Lung (tissue), 11 donors: ENCODE measurements at regions not wholly inside any gene's neighbourhood (a gene's known extent, or its start where the extent isn't known, plus 50 kb on each side); places are given as distances from the start of the nearest gene placed in this dataset.

Experiments used
- ATAC-seq: fragments of 200-7000 bp; cut with Tn5 transposase; one replicate; pipeline ENCODE4 v1.9.1; 2020; ENCODE audit warnings: moderate number of reproducible peaks; ENCODE audit not compliant: insufficient read depth, low FRiP score
- DNase-seq, 3 donors: peaks; one replicate each; pipeline ENCODE4 v3.0.0-alpha.2; 2013 to 2017
- H3K27ac ChIP-seq, 2 donors: one replicate each; pipeline ENCODE4 v1.5.1; 2013; ENCODE audit warnings: mild to moderate bottlenecking in 2 of 2, moderate library complexity in 2 of 2, control low read depth in 1 of 2, inconsistent platforms in 1 of 2, low read depth in 1 of 2, low read length in 1 of 2
- H3K27me3 ChIP-seq, 3 donors: one replicate each; pipeline ENCODE4 v1.5.1; 2013; ENCODE audit warnings: low read length in 2 of 3; ENCODE audit not compliant: control insufficient read depth in 3 of 3, insufficient read depth in 3 of 3
- H3K36me3 ChIP-seq, 4 donors: one replicate each; pipeline ENCODE4 v1.5.1; 2013; ENCODE audit warnings: low read length in 4 of 4, mild to moderate bottlenecking in 1 of 4, moderate library complexity in 1 of 4; ENCODE audit not compliant: control insufficient read depth in 4 of 4, insufficient read depth in 4 of 4
- H3K4me1 ChIP-seq, 5 donors: one replicate each; pipeline ENCODE4 v1.5.1; 2013; ENCODE audit warnings: low read length in 5 of 5, mild to moderate bottlenecking in 2 of 5, moderate library complexity in 1 of 5; ENCODE audit not compliant: control insufficient read depth in 5 of 5, insufficient read depth in 5 of 5
- H3K4me3 ChIP-seq: one replicate; pipeline ENCODE4 v1.5.1; 2013; ENCODE audit warnings: mild to moderate bottlenecking, control low read depth, moderate library complexity
- H3K9ac ChIP-seq, 2 donors: one replicate each; pipeline ENCODE4 v1.5.1; 2013; ENCODE audit warnings: low read length in 2 of 2, control low read depth in 1 of 2; ENCODE audit not compliant: insufficient read depth in 1 of 2
- H3K9me3 ChIP-seq, 4 donors: one replicate each; pipeline ENCODE4 v1.5.1; 2013; ENCODE audit warnings: low read length in 3 of 4, mild to moderate bottlenecking in 1 of 4, moderate library complexity in 1 of 4; ENCODE audit not compliant: control insufficient read depth in 4 of 4, insufficient read depth in 3 of 4
- WGBS, 2 donors: extraction: QIAGEN DNeasy Blood & Tissue Kit; methylation state at CpG; one replicate each; pipeline ENCODE4 v1.1.7; 2013; 5-methylcytosine and 5-hydroxymethylcytosine counted together
- TF ChIP-seq, protein P1 (sequence below): IDR thresholded peaks from 2 replicates; pipeline ENCODE4 v1.5.1; 2012; ENCODE audit warnings: mild to moderate bottlenecking; ENCODE audit errors: control extremely low read depth, extremely low read depth
- donor health status: control.
- donor health status: control.
- donor health status: Bipolar disorder and iron deficiency.
- donor health status: healthy.
- donor health status: DM: yes; HTN: yes; CAD: no.

DNA sequence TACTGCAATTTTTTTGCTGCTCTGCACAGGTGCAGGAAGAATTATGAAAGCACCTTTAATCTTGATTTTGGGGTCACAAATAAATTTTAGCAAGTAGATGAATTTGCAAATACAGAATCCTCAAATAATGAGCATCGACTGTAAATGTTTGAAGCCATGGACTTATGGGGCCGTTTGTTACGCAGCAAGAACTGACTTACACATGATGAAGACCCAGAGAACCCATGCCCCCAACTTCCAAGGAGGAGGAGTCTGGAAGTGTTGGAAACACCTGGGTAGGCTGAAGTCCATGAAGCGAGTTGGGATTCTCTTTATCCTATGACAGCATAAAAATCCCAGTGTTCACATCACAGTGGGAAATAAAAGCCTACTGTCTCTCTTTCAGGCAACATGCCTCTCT lies 176.6 kb downstream of the RBFOX3 start:
- no peak overlapping the region for H3K4me3 ChIP-seq
- ATAC-seq: no peak
- peaks cover 0 to 4% (median 0%) of the 10 kb centered on the region in 4 donors for H3K9me3 ChIP-seq
- no peak for DNase-seq
- 83 to 95% methylated on average over 4 of the region's 4 CpGs for WGBS, 2 donors
- H3K9ac ChIP-seq: no peak overlapping the region
- TF ChIP-seq, protein P1, sequence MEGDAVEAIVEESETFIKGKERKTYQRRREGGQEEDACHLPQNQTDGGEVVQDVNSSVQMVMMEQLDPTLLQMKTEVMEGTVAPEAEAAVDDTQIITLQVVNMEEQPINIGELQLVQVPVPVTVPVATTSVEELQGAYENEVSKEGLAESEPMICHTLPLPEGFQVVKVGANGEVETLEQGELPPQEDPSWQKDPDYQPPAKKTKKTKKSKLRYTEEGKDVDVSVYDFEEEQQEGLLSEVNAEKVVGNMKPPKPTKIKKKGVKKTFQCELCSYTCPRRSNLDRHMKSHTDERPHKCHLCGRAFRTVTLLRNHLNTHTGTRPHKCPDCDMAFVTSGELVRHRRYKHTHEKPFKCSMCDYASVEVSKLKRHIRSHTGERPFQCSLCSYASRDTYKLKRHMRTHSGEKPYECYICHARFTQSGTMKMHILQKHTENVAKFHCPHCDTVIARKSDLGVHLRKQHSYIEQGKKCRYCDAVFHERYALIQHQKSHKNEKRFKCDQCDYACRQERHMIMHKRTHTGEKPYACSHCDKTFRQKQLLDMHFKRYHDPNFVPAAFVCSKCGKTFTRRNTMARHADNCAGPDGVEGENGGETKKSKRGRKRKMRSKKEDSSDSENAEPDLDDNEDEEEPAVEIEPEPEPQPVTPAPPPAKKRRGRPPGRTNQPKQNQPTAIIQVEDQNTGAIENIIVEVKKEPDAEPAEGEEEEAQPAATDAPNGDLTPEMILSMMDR: no peak
- H3K27ac ChIP-seq: no peak overlapping the region
- no peaks in the 10 kb centered on the region for H3K4me1 ChIP-seq
- no peaks in the 10 kb centered on the region for H3K36me3 ChIP-seq
- H3K27me3 ChIP-seq: peaks cover 2 to 11% (median 5%) of the 10 kb centered on the region in 3 donors

DNA sequence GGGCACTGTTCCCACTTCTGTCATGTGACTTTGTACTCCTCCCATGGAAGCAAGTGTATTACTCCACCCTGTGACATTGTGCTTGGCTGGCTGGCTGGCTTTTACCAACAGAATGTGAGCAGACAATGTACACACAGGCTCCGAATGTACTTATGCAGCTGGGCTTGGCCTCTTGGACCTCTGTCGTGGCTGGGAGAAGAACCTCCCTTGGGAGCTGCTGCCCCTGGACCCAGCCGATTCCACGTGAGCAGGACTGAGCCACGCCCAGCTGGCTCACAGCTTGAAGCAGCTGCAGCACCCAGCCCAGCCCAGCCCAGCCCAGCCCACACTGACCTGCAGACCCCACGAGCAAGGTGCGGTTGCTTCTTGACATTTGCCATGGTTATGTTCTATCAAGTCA lies 177.5 kb downstream of the RBFOX3 start:
- 59 to 84% methylated on average over 7 of the region's 7 CpGs for WGBS, 2 donors
- peaks cover 2 to 8% (median 5%) of the 10 kb centered on the region in 3 donors for H3K27me3 ChIP-seq
- H3K9ac ChIP-seq: no peak overlapping the region
- H3K27ac ChIP-seq: no peak overlapping the region
- TF ChIP-seq, protein P1: no peak
- DNase-seq (no peak), ATAC-seq (no peak)
- H3K4me3 ChIP-seq: no peak overlapping the region
- H3K36me3 ChIP-seq: no peaks in the 10 kb centered on the region
- no peaks in the 10 kb centered on the region for H3K4me1 ChIP-seq
- H3K9me3 ChIP-seq: peaks cover 0 to 4% (median 0%) of the 10 kb centered on the region in 4 donors

DNA sequence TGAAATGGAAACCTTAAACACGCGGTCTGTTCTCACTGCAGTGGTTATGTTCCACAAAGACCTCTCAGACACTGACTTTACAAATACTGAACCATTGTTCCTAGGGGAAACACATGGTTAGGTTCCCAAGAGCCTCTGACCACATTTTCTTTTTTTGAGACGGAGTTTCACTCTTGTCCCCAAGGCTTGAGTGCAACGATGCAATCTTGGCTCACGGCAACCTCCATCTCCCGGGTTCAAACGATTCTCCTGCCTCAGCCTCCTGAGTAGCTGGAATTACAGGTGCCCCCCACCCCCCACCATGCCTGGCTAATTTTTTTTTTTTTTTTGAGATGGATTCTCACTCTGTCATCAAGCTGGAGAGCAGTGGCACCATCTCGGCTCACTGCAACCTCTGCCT lies 179.7 kb downstream of the RBFOX3 start:
- TF ChIP-seq, protein P1: no peak
- no peak overlapping the region for H3K4me3 ChIP-seq
- DNase-seq (no peak), ATAC-seq (no peak)
- WGBS, 2 donors: 83 to 89% methylated on average over 8 of the region's 8 CpGs
- peaks cover 0 to 2% (median 0%) of the 10 kb centered on the region in 4 donors for H3K9me3 ChIP-seq
- no peak overlapping the region for H3K27ac ChIP-seq
- H3K36me3 ChIP-seq: no peaks in the 10 kb centered on the region
- peaks cover 0 to 4% (median 2%) of the 10 kb centered on the region in 3 donors for H3K27me3 ChIP-seq
- no peak overlapping the region for H3K9ac ChIP-seq
- H3K4me1 ChIP-seq: no peaks in the 10 kb centered on the region

DNA sequence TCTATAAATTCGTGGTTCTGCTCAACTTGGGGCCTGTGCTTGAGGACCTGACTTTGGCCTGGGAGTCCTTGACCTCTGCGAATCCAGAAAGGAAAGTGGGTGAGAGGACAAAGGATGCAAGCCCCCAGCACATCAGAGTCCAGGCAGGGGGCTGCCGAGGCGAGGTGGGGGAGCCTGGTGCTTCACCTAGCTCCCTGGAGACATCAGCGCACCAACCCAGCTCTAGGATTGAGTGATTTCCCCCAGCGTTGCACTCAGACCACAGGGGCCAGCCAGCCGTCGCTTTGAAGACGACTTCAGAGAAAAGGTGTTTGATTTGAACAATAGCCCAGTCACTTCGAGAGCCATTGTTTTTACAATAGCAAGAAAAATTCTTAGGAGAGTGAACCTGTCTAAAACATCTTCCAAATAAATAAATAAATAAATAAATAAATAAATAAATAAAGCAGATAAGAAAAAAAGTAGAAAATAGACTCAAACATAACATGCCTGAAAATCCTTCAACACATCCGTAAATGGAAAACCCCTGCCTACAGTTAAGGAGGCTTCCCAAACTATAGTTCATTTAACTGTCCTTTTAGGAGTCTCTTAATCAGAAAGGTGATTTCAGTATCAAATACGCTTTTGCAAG lies 180.9 kb downstream of the RBFOX3 start:
- 50 to 55% methylated on average over 12 of the region's 12 CpGs for WGBS, 2 donors
- Histone ChIP-seq H3K27me3 (peaks cover 0 to 4% (median 2%) of the 10 kb centered on the region in 3 donors), H3K4me3 (no peak overlapping the region), H3K9ac (no peak overlapping the region), H3K36me3 (no peaks in the 10 kb centered on the region), H3K9me3 (peaks cover 0 to 2% (median 0%) of the 10 kb centered on the region in 4 donors), H3K27ac (no peak overlapping the region), H3K4me1 (no peaks in the 10 kb centered on the region)
- no peak for ATAC-seq
- DNase-seq: no peak
- TF ChIP-seq, protein P1: no peak
